GM19238 (cell line): ENCODE measurements at regions not wholly inside any gene's neighbourhood (a gene's known extent, or its start where the extent isn't known, plus 50 kb on each side); places are given as distances from the start of the nearest gene placed in this dataset.

Experiments
- DNase-seq: peaks from one replicate; pipeline ENCODE4 v3.0.0; 2011; ENCODE audit warnings: low spot score; ENCODE audit not compliant: insufficient read length

GRCh38 chr9:28587052-28587451 is 1013.8 kb upstream of the C9orf72 start:
- no peak for DNase-seq

DNA sequence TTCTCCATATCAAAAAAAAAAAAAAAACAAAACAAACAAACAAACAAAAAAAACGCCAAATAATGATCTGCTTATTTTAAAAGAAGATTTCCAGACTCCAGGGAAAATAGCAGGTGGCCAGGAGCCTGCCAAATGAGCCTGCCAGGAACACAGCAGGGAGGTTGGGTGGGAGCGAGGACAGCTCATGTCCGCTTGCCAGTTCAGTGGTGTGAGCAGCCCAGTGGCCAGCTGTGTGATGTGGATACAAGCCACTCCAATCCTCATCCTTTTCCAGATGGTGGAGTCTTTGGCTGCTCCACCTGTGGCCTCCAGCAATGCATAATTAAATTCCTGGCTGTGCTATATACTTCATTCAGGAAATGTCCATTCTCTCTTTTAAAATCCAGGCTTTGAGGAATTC is 1025.1 kb upstream of the C9orf72 start:
- DNase-seq, result no peak

DNA sequence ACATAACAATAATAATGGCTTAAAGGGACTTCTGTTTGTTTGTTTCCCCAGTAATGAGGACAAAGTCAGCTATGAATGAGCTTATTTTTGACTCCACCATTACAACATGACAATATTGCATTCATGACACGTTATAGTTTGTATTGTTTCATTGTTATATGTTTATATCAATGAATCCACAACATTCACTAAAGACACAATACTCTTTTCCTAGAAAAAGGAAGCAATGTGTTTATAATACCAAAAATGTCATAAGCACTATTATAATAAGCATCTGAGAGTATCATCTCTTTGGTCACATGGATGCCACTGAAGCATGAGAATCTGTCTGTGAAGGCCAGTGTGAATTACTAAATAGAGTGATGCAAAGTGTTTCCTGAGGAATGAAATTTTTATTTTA is 1026.9 kb upstream of the C9orf72 start:
- DNase-seq, result no peak

DNA sequence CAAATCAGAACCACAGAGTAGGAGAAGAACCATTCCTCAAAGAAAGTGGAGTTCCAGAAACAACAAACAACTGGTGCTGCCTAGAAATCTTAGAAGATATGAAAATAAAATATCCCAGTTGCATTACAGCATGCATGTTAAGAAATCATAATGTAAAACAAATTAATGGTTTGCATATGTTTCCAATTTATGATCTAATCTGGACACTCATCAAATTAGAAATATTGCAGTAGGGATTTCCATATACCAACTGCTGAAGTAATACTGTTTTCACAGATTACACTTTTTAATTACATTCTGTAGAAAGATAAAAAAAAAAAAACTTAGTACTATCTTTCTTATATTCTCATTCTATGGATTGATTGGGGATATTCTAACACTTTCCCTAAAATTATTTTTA is 1034.6 kb upstream of the C9orf72 start:
- no peak for DNase-seq

GRCh38 chr9:28610339-28610738 is 1037.1 kb upstream of the C9orf72 start:
- no peak for DNase-seq

DNA sequence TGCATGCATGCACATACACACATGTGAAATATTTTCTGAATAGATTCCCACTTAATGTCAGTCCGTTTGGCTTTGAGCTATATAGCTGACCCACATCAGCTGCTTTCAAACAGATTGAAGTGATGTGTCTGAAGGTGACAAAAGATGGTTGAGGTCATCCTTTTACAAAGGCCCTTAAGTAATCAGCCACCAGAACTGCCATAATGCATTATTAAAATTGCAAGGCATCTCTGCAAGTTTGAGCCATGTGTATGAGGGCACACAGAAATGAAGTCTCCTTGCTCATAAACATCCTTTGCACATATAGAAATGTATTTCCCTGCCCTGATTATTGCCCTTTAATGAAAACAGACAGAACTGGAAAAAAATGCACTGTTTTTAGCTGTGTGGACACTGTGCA is 1043.0 kb upstream of the C9orf72 start:
- no peak for DNase-seq

DNA sequence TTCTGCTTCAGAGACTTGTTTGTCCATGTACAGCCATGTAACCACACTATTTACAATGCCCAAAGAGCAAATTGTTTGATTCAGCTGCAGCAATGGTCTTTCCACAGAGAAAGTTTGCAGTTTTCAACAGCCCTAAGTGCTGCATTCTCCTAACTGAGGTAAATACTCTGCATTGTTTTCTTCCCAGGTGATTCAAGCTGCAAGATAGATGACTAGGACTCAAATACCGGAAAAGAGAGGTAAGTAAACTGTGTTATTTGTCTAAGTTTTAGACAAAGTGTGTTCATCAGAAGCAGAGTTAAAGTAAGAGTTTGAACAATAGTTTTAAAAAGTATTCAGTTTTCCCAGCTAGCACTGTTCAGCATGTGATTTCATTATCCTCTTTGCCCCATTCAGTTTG is 1046.7 kb upstream of the C9orf72 start:
- DNase-seq, result no peak

DNA sequence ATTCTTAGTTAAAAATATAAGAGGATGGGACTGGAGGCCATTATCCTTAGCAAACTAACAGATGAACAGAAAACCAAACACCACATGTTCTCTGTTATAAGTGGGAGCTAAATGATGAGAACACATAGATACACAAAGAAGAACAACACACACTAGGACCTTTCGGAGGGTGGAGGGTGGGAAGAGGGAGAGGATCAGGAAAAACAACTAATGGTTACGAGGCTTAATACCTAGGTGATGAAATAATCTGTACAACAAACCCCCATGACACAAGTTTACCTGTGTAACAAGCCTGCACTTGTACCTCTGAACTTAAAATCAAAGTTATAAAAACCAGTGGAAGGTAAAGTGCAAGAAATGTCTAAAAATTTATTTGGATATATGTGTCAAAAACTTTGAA is 1047.4 kb upstream of the C9orf72 start:
- DNase-seq, result no peak

DNA sequence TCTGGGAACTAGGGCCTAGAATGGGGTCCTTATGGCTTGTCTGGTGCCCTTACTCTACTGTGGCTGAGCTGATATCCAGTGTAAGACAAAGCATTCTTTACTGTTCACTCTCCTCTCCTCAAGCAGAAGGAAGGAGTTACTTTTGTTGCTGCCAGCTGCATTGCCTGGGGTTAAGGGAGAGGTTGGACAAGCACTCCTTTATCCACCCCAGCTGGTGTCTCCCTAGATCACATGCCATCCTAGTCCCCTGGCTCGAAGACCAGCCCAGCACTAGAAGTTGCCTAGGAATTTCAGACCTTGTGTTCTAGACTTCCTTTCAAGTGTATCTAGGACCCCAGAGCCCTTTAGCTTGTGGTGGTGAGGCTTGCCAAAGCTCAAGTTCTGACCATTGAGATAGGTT is 1051.5 kb upstream of the C9orf72 start:
- no peak for DNase-seq

- no peak for DNase-seq
Measured at GRCh38 chr9:28628031-28628430, 1054.8 kb upstream of the C9orf72 start.

DNA sequence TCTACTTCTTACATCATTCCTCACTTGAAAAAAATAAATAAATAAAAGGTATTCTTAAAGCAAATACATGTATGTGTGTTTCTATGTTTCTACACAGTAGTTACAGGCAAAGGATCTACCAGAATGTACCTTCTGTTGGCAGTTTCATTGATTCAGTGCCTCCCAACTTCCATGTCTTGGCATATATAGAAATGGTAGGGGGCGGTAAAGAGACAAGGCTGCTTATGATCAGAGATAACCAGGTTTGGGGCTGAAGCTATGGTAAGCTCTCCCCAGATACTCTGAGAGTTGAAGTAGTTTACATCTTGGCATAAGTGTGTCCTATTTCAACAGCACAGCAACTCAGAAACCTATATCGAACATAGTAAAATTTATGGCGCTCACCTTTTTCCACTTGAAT is 1075.4 kb upstream of the C9orf72 start:
- no peak for DNase-seq

GRCh38 chr9:28650327-28650726 is 1077.0 kb upstream of the C9orf72 start:
- no peak for DNase-seq

- no peak for DNase-seq
Measured at GRCh38 chr9:28651050-28651722, 1077.9 kb upstream of the C9orf72 start.

DNA sequence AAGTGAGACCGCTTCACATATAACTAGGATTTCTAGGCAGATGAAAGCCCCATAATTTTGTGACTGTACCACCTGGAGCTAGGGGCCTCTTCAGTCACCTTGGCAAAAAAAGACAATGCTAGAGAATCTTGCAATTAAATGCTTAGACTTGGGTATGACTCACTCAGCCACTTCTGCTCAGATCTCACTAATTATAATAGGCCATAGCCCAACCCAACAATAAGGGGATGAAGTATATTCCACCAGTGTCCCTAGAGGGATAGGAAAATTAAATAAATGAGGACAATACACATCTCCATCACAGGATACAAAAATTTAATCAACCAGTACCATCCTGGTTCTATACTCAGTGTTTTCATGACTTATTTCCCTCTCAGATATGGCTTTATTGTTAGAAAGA is 1079.9 kb upstream of the C9orf72 start:
- DNase-seq, result no peak

DNA sequence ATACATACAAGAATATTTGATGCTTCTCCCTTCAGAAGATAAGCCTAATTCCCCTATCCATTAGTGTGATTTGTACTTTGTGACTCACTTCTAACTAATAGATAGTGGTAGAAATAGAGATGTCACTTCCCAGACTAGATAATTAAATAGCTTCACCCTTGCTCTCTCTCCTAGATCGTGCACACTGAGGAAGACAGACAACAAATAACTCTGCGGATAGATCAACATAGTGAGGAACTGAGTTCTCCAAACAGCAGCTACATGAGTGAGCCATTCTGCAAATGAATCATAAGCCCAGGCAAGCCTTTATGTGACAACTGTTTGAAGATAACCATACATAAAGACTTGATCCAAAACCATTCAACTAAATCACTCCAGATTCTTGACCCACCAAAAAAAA is 1083.4 kb upstream of the C9orf72 start:
- no peak for DNase-seq

- DNase-seq, result no peak
Measured at GRCh38 chr9:28661853-28662252, 1088.6 kb upstream of the C9orf72 start.

GRCh38 chr9:28662675-28663074 is 1089.4 kb upstream of the C9orf72 start:
- no peak for DNase-seq

DNA sequence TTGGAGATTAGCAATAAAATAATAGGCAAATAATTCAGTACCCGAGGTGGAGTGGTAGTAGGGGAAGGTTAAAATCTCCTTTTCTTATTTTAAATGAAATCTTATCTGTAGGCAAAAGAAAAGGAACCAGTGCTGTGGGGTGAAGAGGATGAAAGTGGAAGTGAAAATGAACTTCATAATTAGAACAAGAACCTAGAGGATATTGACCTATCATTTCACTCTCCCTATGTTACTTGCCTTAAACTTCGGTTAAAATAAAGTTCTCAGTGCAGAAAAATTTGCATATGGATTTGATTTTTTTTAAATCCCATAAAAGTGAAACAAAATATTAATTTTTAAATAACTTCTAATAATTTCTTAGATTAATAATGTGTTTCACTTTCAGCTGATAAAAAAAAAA is 1094.9 kb upstream of the C9orf72 start:
- DNase-seq, result no peak

DNA sequence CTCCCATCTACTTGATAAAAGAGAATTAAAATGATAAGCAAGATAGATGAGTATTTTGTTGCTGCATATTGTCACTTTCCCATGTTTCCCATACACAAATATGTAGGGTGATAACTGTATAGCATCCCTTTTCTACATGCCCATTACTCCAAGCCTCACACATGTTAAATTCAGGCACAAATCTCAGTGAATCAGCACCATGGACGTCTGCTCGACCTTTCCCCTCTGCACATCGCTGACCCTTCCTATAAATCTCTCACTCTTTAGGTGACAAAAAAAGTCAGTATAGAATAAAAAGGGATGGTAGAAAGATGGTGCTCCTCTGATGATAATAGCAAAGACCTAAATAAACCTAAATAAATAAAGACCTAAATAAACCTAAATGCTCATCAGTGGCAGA is 1097.7 kb upstream of the C9orf72 start:
- no peak for DNase-seq

GRCh38 chr9:28678097-28678496 is 1104.8 kb upstream of the C9orf72 start:
- no peak for DNase-seq

DNA sequence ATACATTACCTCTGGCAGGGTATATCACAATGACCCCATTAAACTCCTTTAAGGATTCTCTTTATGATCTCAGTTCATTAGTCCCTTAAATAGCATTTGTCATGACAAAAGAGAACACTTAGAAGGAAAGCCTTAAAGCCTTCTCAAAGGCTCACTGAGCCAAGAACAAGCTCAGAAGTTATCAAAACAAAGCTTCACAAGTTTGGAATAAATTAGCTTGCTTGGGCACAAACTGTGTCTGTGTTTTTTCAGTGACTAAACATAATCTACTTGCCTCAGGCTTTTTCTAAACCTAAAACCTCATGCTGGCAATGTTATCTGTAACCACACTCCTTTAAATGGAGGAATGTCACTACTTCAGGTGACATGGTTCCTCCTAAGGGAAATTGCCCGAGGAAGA is 1114.9 kb upstream of the C9orf72 start:
- DNase-seq, result no peak

DNA sequence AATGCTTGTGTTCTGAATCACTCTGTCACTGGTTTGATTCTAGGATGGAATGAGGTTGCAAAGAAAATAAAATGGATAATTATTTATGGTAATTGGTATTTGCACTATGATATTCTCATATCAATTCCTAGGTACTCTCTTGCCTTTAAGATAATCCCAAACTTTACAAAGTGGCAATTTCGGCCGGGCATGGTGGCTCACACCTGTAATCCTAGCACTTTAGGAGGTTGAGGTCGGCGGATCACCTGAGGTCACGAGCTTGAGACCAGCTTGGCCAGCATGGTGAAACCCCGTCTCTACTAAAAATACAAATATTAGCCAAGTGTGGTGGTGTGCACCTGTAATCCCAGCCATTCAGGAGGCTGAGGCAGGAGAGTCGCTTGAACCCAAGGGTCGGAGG is 1118.7 kb upstream of the C9orf72 start:
- no peak for DNase-seq

GRCh38 chr9:28696960-28697359 is 1123.7 kb upstream of the C9orf72 start:
- no peak for DNase-seq

DNA sequence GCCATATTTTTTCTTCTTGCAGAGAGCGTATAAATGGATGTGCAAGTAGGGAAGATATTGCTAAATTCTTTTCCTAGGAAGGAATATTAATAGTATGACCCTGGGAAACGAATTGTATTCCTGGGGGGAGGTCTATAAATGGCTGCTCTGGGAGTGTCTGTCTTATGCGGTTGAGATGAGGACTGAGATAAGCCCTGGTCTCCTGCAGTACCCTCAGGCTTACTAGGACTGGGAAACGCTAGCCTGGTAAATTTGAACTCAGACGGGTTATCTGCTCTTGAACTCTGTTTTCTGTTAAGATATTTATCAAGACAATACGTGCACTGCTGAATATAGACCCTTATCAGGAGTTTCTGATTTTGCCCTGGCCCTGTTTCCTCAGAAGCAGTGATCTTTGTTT is 1126.4 kb upstream of the C9orf72 start:
- no peak for DNase-seq
